ENCODE measurements at regions not wholly inside any gene's neighbourhood (a gene's known extent, or its start where the extent isn't known, plus 50 kb on each side); places are given as distances from the start of the nearest gene placed in this dataset.
"Not testable (repeated sequence)": the region's sequence is repeated elsewhere in the genome, so short reads cannot be mapped to it uniquely, and the experiment has no call there.

DNA sequence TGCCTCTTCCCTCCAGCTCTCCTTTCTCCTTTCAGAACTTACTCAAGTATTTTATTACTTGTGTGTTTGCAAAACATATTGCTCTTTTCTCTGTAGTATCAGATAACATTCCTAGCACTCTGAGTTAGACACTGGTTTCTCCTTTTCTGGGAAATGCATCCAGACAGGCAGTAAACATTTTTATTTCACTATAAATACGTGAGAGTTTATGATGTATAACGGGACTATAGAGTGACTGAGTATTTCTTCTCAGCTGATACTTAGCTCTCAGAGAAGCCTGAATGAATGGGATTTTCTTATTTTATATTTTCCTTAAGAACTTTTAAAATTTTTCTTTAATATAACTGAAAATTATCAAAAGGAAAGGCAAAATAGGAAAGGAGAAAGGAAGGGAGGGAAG lies 211.2 kb upstream of the EDNRB start:
- Histone ChIP-seq H3K4me1 (no peaks in the 10 kb centered on the region), H3K27ac (no peak overlapping the region), H3K9me3 (no peaks in the 10 kb centered on the region), H3K36me3 (no peaks in the 10 kb centered on the region), H3K4me3 (no peak overlapping the region), H3K27me3 (peaks cover 0 to 4% (median 0%) of the 10 kb centered on the region in 3 donors)
- TF ChIP-seq POLR2AphosphoS5 (IDR thresholded peaks at IDR 0.05) (no peak), CTCF (IDR thresholded peaks at IDR 0.05) (no peak)
- no peak for DNase-seq
- WGBS, 5 donors = 56 to 70% (median 66%) methylated on average over 2 of the region's 2 CpGs
- intact Hi-C loops (cut with DNase I; ENCODE audit: low total_unique reads) = no loop called here

DNA sequence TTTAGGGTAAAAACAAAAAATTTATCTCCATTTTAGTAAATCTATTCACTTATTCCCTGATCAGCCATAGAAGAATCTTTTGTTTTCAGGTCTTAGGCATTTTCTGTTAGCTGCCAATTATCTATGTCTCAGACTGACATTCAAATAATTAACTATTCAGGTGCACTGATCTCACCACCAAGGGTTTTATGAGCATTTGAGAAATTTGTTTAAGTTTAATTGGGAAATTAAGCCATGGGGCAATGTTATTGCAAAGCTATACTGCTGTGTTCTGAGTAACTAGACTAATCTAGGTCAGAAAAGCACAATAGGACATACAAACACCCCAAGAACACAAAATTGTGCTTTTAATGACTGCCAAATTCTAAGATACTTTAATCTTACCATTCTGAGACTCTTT lies 210.7 kb upstream of the EDNRB start:
- no peak for DNase-seq
- intact Hi-C loops (cut with DNase I; ENCODE audit: low total_unique reads) = no loop called here
- TF ChIP-seq POLR2AphosphoS5 (IDR thresholded peaks at IDR 0.05) (no peak), POLR2A (IDR thresholded peaks at IDR 0.05) (no peak), CTCF (IDR thresholded peaks at IDR 0.05) (no peak), EP300 (IDR thresholded peaks at IDR 0.05) (no peak)

GRCh38 chr13:78121459-78122348 lies 203.1 kb upstream of the EDNRB start:
- H3K27me3 ChIP-seq = peaks cover 0 to 10% (median 0%) of the 10 kb centered on the region in 3 donors
- no peak overlapping the region for H3K27ac ChIP-seq
- peak; percentile 46 to 86 for DNase-seq
- peaks cover 0 to 7% (median 0%) of the 10 kb centered on the region in 4 donors for H3K4me1 ChIP-seq
- peak overlapping the region in 1 of 4 donors; percentile 22 for H3K4me3 ChIP-seq
- WGBS, 5 donors = 36 to 47% (median 40%) methylated on average over 13 of the region's 13 CpGs
- intact Hi-C loops (cut with DNase I; ENCODE audit: low total_unique reads) = loop anchor here (5.0 kb wide), 1 partner anchor 344 kb away; no protein-coding TSS in a partner anchor
- no peaks in the 10 kb centered on the region for H3K9me3 ChIP-seq
- H3K36me3 ChIP-seq = no peaks in the 10 kb centered on the region
- TF ChIP-seq EP300 (IDR thresholded peaks at IDR 0.05) (no peak), CTCF (IDR thresholded peaks at IDR 0.05) (peak in 6 of 7 experiments; percentile 29 to 85 (median 82))

More for the DNA sequence above, 210.7 kb upstream of the EDNRB start:
- H3K36me3 ChIP-seq = no peaks in the 10 kb centered on the region
- H3K9me3 ChIP-seq = no peaks in the 10 kb centered on the region
- H3K4me1 ChIP-seq = no peaks in the 10 kb centered on the region
- H3K27me3 ChIP-seq = peaks cover 0 to 4% (median 0%) of the 10 kb centered on the region in 3 donors
- no peak overlapping the region for H3K4me3 ChIP-seq
- H3K27ac ChIP-seq = no peak overlapping the region

DNA sequence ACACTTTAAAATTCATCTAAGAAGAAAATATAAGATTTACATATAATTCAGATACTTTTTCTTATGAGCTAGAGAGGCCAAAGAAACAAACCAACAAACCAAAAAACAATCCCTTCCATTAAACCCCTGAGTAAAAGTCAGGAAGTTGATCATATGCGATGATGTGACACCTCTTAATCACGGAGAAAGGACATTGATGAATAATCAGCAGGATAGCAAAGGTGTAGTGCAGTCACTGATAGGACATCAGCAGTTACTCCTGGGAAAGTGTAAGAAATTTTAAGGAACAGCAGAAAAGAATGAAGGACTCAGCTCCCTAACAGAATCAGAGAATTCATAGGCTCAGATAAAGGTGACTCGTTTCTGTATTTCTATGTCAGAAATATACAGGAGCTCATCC lies 202.4 kb upstream of the EDNRB start:
- Histone ChIP-seq H3K4me3 (peak overlapping the region in 1 of 4 donors; percentile 22), H3K9me3 (no peaks in the 10 kb centered on the region), H3K4me1 (peaks cover 0 to 7% (median 0%) of the 10 kb centered on the region in 4 donors), H3K36me3 (no peaks in the 10 kb centered on the region), H3K27ac (no peak overlapping the region), H3K27me3 (peaks cover 0 to 10% (median 0%) of the 10 kb centered on the region in 3 donors)
- 27 to 34% (median 30%) methylated on average over 3 of the region's 3 CpGs for WGBS, 5 donors
- no peak for DNase-seq
- intact Hi-C loops (cut with DNase I; ENCODE audit: low total_unique reads) = loop anchor here (5.0 kb wide), 1 partner anchor 344 kb away; no protein-coding TSS in a partner anchor
- TF ChIP-seq POLR2A (IDR thresholded peaks at IDR 0.05) = no peak
- no peak for TF ChIP-seq EP300 (IDR thresholded peaks at IDR 0.05)
- no peak for TF ChIP-seq CTCF (IDR thresholded peaks at IDR 0.05)
- TF ChIP-seq POLR2AphosphoS5 (IDR thresholded peaks at IDR 0.05) = no peak

- H3K36me3 ChIP-seq, DNase-seq, H3K4me1 ChIP-seq, H3K9me3 ChIP-seq, H3K4me3 ChIP-seq, H3K27me3 ChIP-seq, H3K27ac ChIP-seq: not testable (repeated sequence)
- intact Hi-C loops (cut with DNase I; ENCODE audit: low total_unique reads) = loop anchor here (5.0 kb wide), 1 partner anchor 343 kb away; no protein-coding TSS in a partner anchor
- 41 to 77% (median 54%) methylated on average over 1 of the region's 1 CpG for WGBS, 5 donors
Measured at GRCh38 chr13:78120144-78120543, 201.5 kb upstream of the EDNRB start.

- H3K36me3 ChIP-seq; DNase-seq; H3K27ac ChIP-seq; H3K27me3 ChIP-seq; H3K4me1 ChIP-seq; intact Hi-C loops (cut with DNase I; ENCODE audit: low total_unique reads); H3K4me3 ChIP-seq: not testable (repeated sequence)
- 64 to 90% (median 81%) methylated on average over 2 of the region's 2 CpGs for WGBS, 5 donors
- peaks cover 0 to 21% (median 8%) of the 10 kb centered on the region in 4 donors for H3K9me3 ChIP-seq
Measured at GRCh38 chr13:78117070-78117469, 198.4 kb upstream of the EDNRB start.
